HG03571 (cell line): ENCODE measurements at regions not wholly inside any gene's neighbourhood (a gene's known extent, or its start where the extent isn't known, plus 50 kb on each side); places are given as distances from the start of the nearest gene placed in this dataset.

Experiments used
- ATAC-seq: cut with Tn5 transposase; IDR thresholded peaks from one replicate; pipeline ENCODE4 v1.9.1; 2021; ENCODE audit not compliant: unreplicated experiment

GRCh38 chr5:88954511-88954910 is 71.5 kb upstream of the MEF2C start:
- ATAC-seq, result no peak

DNA sequence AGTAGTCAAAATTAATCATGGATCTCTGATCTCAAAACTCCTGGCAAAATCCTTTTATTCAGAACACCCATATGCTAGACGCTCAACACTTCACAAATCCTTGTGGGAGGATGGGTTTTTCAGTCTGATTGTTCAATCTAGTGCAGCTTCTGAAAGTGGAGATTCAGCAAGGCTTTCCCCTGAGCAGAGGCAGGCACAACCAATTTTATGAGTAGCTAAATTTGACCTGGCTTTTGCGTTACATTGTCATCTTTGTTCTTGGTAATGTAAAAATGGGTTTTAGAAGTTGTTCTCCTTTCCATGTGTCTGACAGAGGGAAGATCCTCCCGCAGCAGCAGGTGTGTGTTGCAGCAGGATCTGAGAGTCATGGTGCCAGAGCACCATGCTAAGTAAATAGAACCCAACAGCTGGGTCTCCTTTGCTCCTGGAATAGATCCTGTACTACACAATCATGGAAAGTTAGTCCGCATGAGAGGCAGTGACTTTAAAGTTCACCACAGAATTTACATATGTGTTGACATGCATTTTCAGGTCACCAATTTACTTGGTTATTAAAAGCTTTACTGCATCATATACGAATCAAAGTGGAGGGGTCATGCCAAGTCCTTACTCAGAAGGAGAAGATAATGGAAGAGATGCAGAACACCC is 70.1 kb upstream of the MEF2C start:
- ATAC-seq, result no peak

DNA sequence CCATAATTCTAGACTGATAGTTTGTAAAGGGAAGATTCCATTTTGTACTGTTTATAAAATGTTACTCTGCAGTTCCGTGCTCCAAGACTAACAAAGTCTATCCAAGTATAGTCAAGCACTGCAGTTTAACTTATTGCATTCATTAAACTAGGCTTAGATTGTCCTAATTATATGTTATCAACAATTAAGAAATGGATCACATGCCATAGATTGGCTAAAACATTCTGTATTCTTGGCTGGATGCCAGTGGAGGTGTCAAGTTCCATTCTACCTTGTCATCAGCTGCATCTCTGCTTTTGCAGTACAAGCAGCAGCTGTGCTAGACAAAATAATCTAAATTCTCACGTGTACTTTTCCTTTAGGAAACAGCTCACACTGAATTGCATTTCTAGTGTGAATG is 69.4 kb upstream of the MEF2C start:
- ATAC-seq, result no peak

- ATAC-seq, result no peak
These were observed 68.5 kb upstream of the MEF2C start for GRCh38 chr5:88951457-88951856.

DNA sequence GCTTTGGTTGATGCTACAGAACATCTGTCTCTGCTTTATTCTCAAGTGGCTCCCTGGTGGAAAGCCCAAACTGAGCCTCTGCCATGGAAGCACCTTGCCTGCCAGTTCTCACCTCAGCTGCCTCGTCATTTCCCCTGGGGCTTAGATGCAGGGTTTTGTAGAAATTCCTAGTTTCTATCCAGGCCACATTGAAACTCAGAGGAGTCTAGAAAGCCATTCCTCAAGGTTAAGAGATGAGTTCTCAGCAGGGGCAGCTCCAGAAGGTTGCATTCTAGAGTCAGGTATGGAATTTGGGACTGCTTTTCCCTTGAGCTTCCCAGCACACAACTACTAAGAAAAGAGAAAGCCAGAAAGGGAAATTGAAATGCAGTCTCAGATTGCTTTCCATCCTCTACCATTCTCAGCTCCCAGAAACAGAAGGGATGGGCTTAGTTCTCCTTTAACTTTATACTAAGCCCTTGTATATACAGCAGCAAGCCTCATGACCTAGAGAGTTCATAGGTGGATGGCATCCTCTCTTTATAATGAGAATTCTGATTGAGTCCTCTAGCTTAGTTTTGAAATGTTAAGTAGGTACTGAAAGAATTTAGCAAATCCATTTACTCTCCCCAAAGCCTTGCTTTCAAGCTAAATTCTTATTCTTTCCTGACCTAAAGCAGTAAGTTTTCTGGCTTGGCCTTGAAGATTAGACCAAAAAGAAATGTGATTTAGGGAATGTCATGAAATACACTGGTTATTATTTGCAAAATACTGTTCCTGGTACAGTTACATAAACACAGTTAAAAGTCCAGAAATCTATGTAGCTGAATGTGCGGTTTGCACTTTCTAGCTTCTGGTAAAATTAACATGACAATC is 66.0 kb upstream of the MEF2C start:
- ATAC-seq, result no peak

DNA sequence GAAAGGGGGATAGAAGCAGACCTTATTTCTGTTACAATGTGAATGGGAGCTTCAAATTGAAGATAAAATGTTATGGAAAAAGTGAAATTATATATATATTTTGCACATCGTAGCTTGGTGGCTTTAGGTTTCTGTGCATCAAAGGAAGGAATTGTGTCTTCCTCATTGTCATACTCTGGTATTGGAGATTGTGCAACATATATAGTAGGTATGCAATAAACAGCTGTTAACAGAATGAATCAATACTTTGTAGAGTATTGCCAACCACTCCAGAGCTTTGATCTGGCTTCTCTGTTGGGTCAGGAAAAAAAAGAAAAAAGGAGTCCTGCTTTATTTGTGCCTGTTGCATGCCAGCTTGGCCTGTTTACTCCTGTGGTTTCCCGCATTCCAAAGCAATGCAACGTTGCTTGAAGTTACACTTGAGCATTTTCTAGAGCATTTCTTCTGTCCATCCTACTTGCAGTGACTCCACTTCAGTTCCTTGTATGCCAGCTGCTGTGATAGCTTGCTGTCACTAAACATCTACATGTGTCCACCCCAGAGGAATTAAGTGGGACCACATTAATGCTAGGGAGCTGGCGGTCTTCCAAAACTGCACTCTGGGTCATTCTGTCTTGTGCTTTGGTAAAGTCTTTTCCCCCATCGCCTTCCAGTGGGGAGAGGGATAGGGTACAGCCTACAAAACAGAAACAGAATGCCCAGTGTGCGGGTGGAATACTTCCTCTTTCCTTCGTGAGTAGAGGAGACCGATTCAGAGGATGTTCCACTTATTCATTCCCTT is 62.0 kb upstream of the MEF2C start:
- no peak for ATAC-seq

- ATAC-seq, result no peak
These were observed 58.6 kb upstream of the MEF2C start for GRCh38 chr5:88941581-88941980.

GRCh38 chr5:88940713-88941112 is 57.7 kb upstream of the MEF2C start:
- ATAC-seq, result no peak

DNA sequence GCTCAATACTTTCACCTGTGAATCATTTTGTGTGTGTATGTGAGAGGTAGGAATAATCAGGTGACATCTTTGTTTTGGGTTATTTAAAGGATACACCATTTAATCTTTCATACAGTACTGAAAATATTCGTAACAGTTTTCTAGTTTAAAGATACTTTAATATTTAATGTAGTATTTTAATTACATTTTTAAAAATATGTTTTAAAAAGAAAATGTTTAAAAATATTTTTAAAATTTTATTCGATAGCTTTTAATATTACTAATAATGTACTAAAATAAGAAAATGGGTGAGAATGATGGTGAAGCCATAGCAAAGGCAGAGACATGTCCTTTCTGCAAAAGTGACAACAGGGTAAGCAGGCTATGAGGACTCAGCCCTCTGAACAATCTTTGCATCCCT is 56.3 kb upstream of the MEF2C start:
- ATAC-seq, result no peak

DNA sequence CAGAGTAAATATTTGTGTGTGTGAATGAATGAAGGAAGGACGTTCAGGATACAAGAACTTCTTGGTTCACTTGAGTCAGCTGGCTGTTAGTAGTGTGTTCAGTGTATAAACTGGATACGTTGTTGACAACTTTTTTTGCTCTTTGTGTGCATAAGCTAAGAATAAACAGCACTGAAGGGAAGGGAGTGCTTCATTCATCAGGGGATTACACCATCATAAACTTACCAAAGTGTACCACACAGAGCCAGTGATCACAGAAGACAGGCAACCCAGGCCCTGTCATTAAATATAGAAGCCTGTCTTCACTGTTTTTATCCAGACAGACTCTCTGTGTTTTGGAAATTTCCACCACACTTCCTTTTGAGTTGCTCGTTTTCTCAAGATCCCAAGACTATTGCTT is 55.5 kb upstream of the MEF2C start:
- ATAC-seq, result no peak

DNA sequence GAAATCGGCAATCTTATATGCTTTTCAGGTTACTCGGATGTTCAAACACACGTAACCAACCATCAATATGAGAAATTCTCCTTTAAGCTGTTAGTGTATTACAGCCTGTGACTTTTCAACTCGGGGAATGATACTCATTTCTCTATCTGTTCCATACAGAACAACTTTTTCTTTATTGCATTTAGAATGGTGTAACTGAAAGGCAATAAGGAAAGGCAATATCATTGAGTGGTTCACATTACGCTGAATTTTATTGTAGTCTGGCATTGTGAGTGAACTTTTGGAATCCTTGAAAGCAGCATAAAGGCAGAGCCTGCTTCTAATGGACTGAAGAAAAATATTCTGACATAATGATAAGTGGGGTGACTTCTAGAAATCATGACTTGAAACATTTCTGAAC is 54.4 kb upstream of the MEF2C start:
- no peak for ATAC-seq

GRCh38 chr5:88934439-88934838 is 51.5 kb upstream of the MEF2C start:
- no peak for ATAC-seq
